ENCODE measurements at regions not wholly inside any gene's neighbourhood (a gene's known extent, or its start where the extent isn't known, plus 50 kb on each side); places are given as distances from the start of the nearest gene placed in this dataset.

DNA sequence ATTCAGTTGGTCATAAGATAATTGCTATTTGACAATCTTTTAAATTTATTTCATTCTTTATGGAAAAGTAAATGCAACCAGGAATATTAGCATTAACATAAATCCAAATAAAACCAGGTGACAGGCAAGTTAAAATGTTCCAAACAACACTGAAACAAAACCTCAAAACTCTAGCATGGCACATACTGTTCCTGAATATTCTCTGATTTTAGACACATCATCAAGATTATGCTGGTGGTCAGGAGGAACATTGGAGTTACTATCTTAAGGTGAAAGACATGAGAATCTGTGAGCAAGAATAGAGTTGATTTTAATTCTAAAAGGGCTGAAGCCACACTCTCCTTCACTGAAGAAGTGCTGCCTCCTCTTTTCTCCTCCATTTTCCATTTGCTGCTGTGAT, 421.0 kb upstream of the THBS1 start:
- TF ChIP-seq, protein P1, sequence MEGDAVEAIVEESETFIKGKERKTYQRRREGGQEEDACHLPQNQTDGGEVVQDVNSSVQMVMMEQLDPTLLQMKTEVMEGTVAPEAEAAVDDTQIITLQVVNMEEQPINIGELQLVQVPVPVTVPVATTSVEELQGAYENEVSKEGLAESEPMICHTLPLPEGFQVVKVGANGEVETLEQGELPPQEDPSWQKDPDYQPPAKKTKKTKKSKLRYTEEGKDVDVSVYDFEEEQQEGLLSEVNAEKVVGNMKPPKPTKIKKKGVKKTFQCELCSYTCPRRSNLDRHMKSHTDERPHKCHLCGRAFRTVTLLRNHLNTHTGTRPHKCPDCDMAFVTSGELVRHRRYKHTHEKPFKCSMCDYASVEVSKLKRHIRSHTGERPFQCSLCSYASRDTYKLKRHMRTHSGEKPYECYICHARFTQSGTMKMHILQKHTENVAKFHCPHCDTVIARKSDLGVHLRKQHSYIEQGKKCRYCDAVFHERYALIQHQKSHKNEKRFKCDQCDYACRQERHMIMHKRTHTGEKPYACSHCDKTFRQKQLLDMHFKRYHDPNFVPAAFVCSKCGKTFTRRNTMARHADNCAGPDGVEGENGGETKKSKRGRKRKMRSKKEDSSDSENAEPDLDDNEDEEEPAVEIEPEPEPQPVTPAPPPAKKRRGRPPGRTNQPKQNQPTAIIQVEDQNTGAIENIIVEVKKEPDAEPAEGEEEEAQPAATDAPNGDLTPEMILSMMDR (IDR thresholded peaks at IDR 0.05; ENCODE audit: low read depth, low read length, poor library complexity, severe bottlenecking) = no peak
- TF ChIP-seq EZH2phosphoT487 (IDR thresholded peaks at IDR 0.05; ENCODE audit: borderline replicate concordance, low read length) = no peak
